ENCODE measurements at regions not wholly inside any gene's neighbourhood (a gene's known extent, or its start where the extent isn't known, plus 50 kb on each side); places are given as distances from the start of the nearest gene placed in this dataset.

DNA sequence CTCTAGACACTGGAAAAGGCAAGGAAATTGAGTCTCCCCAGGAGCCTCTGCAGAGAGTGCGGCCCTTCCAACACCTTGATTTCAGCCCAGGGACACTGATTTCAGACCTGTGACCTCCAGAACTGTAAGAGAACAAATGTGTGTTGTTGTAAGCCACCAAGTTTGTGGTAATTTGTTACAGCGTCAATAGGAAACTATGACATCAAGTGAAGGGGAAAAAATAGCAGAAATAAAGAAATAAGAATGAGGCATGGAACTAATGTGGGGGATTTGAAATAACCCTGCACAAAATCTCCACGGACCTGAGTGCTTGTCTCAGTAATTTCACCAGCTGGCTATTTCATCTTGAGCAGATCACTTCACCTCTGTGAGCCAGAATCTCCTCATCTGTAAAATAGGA, 227.8 kb upstream of the JUN start:
- WGBS, 2 experiments (ENCODE audit: extremely low coverage in 1 of 2, insufficient coverage in 1 of 2, insufficient read length in 1 of 2, insufficient replicate concordance in 2 of 2, low coverage in 1 of 2, low lambda C conversion rate in 2 of 2, missing lambda C conversion rate in 1 of 2): 84% methylated on average over 3 of the region's 3 CpGs; no CpG with 5 or more reads in 1 of the 2 experiments
- POLR2A ChIA-PET (ENCODE audit: partially characterized antibody): no interaction called here
- TF ChIP-seq, protein P1, sequence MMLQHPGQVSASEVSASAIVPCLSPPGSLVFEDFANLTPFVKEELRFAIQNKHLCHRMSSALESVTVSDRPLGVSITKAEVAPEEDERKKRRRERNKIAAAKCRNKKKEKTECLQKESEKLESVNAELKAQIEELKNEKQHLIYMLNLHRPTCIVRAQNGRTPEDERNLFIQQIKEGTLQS (IDR thresholded peaks at IDR 0.05; ENCODE audit: insufficient read depth, low read depth, low read length): no peak
- no peak for TF ChIP-seq GABPA (IDR thresholded peaks at IDR 0.05; ENCODE audit: borderline replicate concordance, insufficient read depth, low read length)
- no peak for TF ChIP-seq BRCA1 (IDR thresholded peaks at IDR 0.05; ENCODE audit: low read depth, low read length)
- TF ChIP-seq FOSL1 (IDR thresholded peaks at IDR 0.05; ENCODE audit: insufficient read depth, low read depth, low read length): no peak
- TF ChIP-seq, protein P2, sequence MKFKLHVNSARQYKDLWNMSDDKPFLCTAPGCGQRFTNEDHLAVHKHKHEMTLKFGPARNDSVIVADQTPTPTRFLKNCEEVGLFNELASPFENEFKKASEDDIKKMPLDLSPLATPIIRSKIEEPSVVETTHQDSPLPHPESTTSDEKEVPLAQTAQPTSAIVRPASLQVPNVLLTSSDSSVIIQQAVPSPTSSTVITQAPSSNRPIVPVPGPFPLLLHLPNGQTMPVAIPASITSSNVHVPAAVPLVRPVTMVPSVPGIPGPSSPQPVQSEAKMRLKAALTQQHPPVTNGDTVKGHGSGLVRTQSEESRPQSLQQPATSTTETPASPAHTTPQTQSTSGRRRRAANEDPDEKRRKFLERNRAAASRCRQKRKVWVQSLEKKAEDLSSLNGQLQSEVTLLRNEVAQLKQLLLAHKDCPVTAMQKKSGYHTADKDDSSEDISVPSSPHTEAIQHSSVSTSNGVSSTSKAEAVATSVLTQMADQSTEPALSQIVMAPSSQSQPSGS (IDR thresholded peaks at IDR 0.05; ENCODE audit: low read length): no peak
- no peak for TF ChIP-seq BACH1 (IDR thresholded peaks at IDR 0.05; ENCODE audit: low read length)
- TF ChIP-seq, protein P3, sequence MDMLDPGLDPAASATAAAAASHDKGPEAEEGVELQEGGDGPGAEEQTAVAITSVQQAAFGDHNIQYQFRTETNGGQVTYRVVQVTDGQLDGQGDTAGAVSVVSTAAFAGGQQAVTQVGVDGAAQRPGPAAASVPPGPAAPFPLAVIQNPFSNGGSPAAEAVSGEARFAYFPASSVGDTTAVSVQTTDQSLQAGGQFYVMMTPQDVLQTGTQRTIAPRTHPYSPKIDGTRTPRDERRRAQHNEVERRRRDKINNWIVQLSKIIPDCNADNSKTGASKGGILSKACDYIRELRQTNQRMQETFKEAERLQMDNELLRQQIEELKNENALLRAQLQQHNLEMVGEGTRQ (IDR thresholded peaks at IDR 0.05; ENCODE audit: low read length): no peak
- TF ChIP-seq JUND (IDR thresholded peaks at IDR 0.05; ENCODE audit: low read length): no peak
- no peak for TF ChIP-seq SP4 (IDR thresholded peaks at IDR 0.05; ENCODE audit: low read length)
- TF ChIP-seq SRF (IDR thresholded peaks at IDR 0.05; ENCODE audit: low read depth, low read length): no peak
- TF ChIP-seq SIN3A (conservative IDR thresholded peaks at IDR 0.05 in 1 of 2, IDR thresholded peaks at IDR 0.05 in 1 of 2; ENCODE audit: low read depth in 1 of 2, low read length in 2 of 2): no peak

More for the DNA sequence above, 227.8 kb upstream of the JUN start:
- no peaks in the 10 kb centered on the region for H3K9me3 ChIP-seq (ENCODE audit: insufficient read depth in 2 of 2, low read depth in 1 of 2, low read length in 1 of 2)
- H4K5ac ChIP-seq (ENCODE audit: insufficient read length, low read depth, low read length): no peak overlapping the region
- no peak overlapping the region for H4K91ac ChIP-seq (replicated peaks; ENCODE audit: insufficient read length, low read length)
- H2BK20ac ChIP-seq (ENCODE audit: low read length): no peak overlapping the region
- H3K18ac ChIP-seq (ENCODE audit: extremely low read depth, low read length): no peak overlapping the region
- no peaks in the 10 kb centered on the region for H3K79me2 ChIP-seq (ENCODE audit: control insufficient read depth in 1 of 2, insufficient read depth in 2 of 2, low read length in 2 of 2)
- CTCF ChIA-PET (ENCODE audit: partially characterized antibody): no interaction called here
- H3K4me1 ChIP-seq (replicated peaks in 1 of 4; ENCODE audit: control insufficient read depth in 3 of 4, insufficient read depth in 4 of 4, low read length in 3 of 4): peaks cover 4 to 13% (median 9%) of the 10 kb centered on the region in 4 experiments
- no peak overlapping the region for H3K4me3 ChIP-seq (ENCODE audit: extremely low read depth in 1 of 4, insufficient read depth in 2 of 4, low read depth in 3 of 4, low read length in 4 of 4)
- no peak overlapping the region for H3K9ac ChIP-seq (replicated peaks in 1 of 4; ENCODE audit: extremely low read depth in 1 of 4, low read depth in 3 of 4, low read length in 3 of 4)
- H2BK12ac ChIP-seq (ENCODE audit: low read depth, low read length): no peak overlapping the region
- H3K27me3 ChIP-seq (replicated peaks in 1 of 4; ENCODE audit: control insufficient read depth in 3 of 4, extremely low read depth in 1 of 4, insufficient read depth in 3 of 4, low read length in 3 of 4): no peaks in the 10 kb centered on the region; a peak in 1 of 7 replicates
- H3K27ac ChIP-seq (ENCODE audit: low read depth, low read length): no peak overlapping the region
- no peak for FAIRE-seq
- no peaks in the 10 kb centered on the region for H3K36me3 ChIP-seq (ENCODE audit: control insufficient read depth in 2 of 4, insufficient read depth in 4 of 4, low read length in 3 of 4)
- H4K20me1 ChIP-seq (replicated peaks in 1 of 2; ENCODE audit: control insufficient read depth in 1 of 2, insufficient read depth in 2 of 2, low read length in 2 of 2): no peaks in the 10 kb centered on the region
- DNase-seq (ENCODE audit: low read depth in 1 of 2, low spot score in 2 of 2): no peak
- H2BK120ac ChIP-seq (replicated peaks; ENCODE audit: low read depth, low read length): no peak overlapping the region
- H3K23me2 ChIP-seq (ENCODE audit: low read depth, low read length): no peaks in the 10 kb centered on the region
- no peak overlapping the region for H2BK5ac ChIP-seq (ENCODE audit: low read depth, low read length)
- H3K56ac ChIP-seq (replicated peaks; ENCODE audit: insufficient read length, low read depth, low read length): no peak overlapping the region
- peak overlapping the region; percentile 23; the same call in 1 of the 2 replicates for H2AFZ ChIP-seq (ENCODE audit: low read length)
- H3K4ac ChIP-seq (replicated peaks; ENCODE audit: insufficient read length, low read depth, low read length): no peak overlapping the region
- no peak overlapping the region for H2AK5ac ChIP-seq (ENCODE audit: low read depth, low read length)
- H4K8ac ChIP-seq (ENCODE audit: extremely low read depth, insufficient read depth, low read length): no peak overlapping the region
- no peak overlapping the region for H3K4me2 ChIP-seq (ENCODE audit: insufficient read depth in 1 of 2, low read depth in 2 of 2, low read length in 2 of 2)
- H3K14ac ChIP-seq (ENCODE audit: insufficient read length): no peak overlapping the region
- no peaks in the 10 kb centered on the region for H3K79me1 ChIP-seq (ENCODE audit: low read depth, low read length)
- H3K23ac ChIP-seq (ENCODE audit: insufficient read length): no peak overlapping the region
- no peak overlapping the region for H2BK15ac ChIP-seq (ENCODE audit: low read length)

Measured in H1 (cell line).